DMS153 treated with DMSO at 0.1 percent for 48 hours (cell line): ENCODE measurements at regions not wholly inside any gene's neighbourhood (a gene's known extent, or its start where the extent isn't known, plus 50 kb on each side); places are given as distances from the start of the nearest gene placed in this dataset.

Source experiments
- DNase-seq: peaks from one replicate; lab custom pipeline; 2025; ENCODE audit not compliant: unreplicated experiment; lab: John Stamatoyannopoulos, UW

DNA sequence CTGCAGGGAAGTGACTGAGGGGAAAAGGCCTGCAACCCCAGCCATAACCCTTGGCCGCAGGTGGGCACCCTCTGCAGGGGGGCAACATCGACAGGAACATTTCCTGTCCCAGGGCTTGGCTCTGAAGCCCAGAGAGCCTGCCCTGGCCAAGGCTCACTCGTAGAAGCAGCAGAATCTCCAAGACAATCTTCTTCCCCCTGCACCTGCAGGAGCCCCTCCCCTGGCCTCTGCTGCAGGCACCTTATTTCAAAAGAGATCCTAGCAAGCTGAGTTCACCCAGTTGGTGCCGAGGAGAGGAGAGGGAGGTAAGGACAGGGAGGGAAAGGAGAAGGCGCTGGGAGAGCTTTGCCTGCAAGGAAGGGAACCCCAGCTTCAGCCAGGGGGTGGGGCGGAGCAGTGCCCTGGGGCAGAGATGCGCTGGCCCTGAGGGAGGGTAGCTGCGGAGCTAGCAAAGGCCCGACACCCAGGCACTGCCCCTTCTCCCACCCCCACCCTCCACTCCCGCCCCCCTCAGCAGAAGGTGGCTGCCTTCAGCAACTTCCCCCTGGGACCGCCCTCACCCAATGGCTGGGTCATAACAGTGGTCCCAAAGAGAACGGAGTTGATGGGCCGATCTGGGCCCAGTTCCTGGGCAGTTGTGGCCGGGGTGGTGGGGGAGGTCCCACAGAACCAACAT is 104.3 kb upstream of the TNRC6C start:
- DNase-seq: no peak

- DNase-seq: no peak
Measured at GRCh38 chr17:77854759-77855745, 103.5 kb upstream of the TNRC6C start.

GRCh38 chr17:77856551-77857305 is 101.8 kb upstream of the TNRC6C start:
- no peak for DNase-seq

DNA sequence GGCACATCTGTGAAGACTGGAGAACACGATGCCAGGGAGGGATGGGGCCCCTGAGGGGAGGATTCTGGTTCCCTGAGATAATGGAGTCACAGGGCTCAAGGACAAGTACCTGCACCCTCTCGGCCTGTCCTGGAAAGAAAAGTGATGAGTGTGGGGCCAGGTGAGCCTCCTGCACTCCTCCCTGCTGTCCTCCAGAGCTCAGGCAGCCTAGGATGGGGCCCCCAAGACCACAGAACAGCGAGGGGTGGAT is 101.3 kb upstream of the TNRC6C start:
- DNase-seq: no peak

DNA sequence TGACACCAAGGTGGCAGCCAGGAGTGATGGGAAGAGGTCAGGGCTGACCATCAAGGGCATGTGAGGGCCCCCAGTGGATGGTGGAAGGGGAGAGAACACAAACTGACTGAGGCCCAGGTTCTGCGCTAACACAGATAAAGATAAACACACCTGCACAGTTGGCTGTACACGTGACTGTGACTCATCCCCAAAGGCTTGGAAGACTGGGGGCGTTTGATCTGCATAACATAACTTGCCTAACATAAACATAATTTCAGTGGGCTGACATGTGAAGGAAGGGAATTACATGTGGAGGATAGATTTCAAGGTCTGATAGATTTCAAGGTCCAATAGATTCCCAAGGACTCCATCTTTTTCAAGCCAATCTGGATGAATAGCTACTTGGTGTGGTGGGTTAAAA is 100.9 kb upstream of the TNRC6C start:
- DNase-seq: no peak

- DNase-seq: no peak
Measured at GRCh38 chr17:77858291-77859034, 100.0 kb upstream of the TNRC6C start.

DNA sequence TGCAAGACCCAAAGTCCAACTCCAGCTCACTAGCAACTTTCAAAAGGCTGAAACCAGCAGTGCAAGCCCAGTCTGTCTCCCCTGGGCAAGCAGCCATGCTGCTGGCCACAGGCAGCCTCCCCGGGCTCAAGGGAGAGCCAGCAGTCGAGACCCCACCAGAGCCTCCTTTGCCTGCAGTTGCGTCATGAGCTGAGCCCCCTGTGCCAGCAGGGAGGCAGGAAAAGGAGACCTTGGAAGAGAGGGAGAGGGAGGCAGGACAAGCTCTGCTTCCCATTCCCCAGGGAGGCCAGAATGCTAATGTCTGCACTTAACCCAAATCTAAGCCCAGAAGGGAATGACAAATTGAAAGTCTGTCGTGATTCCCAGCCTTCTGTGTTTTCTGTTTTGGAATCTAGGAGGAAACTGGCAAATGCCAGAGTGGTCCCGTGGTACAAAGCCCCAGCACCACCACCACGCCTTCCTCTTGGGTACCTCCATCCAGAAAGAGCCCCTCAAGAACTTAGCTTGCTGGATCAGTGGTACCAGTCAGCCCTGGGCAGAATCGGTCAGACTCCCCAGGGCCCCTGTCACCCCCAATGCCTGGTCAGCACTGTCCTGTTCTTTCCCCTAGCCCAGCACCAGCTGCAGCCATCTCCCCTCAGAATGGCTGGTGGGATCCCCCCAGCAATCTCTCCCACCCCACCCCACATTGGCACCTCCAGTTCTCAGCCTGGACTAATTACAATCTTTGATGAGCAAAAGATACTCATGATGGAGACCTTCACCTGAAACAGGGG is 99.3 kb upstream of the TNRC6C start:
- DNase-seq: no peak

- DNase-seq: no peak
Measured at GRCh38 chr17:77861133-77861695, 97.3 kb upstream of the TNRC6C start.

DNA sequence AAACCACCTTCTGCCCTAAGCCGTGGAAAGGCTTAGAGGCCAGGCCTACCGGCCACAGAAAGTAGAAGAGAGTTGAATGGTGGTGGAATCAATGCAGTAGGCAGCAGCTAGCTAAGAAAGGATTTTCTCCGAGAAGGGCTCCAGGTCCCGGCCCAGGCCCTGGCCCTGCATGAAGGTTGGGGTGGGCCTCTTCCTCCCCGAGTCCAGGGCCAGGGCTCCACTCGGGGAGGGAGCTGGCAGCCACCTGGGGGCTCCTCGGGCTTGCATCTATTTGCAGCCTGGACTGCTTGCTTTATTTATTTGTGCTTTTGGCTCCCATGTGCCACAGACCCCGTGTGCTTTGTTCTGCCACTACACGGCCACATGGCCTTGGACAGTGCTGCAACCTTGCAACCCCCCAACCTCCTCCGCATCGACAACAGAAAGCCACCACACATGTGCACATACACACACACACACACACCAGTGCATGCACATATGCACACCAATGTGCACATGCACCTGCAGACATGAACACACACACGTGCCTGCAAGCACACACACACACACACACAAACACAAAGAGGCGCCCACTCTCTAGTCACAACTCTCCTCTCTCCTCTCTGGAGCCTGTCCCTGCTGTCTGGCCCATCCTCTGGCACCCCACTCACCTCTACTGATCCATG is 96.4 kb upstream of the TNRC6C start:
- no peak for DNase-seq

GRCh38 chr17:77862890-77863813 is 95.4 kb upstream of the TNRC6C start:
- no peak for DNase-seq

DNA sequence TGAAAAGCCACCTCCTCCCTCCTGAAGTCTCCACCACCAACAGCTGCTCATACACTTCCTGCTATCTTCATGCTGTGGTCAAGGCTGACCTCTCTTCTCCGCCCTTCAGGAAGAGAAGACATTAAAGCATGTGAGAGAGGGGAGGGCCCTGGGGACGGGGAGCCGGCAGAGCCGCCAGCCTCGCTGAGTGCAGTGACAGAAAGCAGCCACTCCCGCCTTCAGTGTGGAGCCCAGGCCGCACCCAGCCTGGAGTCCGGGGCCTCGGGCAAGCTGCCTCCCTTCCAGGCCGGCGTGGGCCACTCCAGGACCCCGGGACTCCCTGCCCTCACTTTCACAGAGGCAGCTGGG is 94.7 kb upstream of the TNRC6C start:
- peak; percentile 12 for DNase-seq

- DNase-seq: no peak
Measured at GRCh38 chr17:77864234-77865111, 94.0 kb upstream of the TNRC6C start.

DNA sequence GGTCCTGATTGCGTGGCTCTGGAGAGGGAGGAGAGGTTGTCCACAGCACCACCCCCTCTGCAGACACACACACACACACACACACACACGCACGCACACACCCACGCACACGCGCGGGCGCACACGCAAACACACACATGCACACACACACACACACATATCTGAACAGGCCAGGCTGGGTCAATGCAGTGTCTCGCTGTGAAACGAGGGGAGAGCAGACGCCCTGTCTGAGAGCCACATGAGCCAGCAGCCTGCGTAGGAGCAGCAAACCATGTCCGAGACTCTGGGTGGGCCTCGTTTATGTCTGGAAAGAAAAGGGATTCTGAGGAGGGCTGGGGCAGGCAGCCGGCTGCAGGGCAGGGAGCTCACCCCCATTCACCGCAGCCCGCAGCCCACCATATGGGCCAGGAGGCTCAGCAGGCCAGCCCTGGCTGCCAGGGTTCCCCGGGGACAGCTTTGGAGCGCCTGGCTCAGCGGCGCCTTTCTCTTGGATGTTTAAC is 93.3 kb upstream of the TNRC6C start:
- DNase-seq: no peak

DNA sequence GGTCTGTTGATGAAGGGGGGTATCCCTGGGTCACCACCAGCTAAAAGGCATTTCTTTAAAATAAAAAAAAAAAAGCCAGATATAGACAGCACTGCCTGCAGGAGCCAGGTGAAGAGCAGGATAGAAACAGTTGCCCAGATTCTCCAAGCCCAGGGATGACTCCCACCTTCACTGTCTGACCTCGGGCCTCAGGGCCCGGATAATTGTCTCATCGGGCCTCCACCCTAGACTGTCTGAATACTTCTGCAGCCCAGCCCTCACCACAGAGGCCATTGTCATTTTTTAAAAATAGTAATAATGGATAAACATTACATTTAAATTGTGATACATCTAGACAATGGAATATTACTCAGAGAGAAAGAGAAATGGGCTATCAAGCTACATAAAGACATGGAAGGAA is 92.8 kb upstream of the TNRC6C start:
- no peak for DNase-seq

DNA sequence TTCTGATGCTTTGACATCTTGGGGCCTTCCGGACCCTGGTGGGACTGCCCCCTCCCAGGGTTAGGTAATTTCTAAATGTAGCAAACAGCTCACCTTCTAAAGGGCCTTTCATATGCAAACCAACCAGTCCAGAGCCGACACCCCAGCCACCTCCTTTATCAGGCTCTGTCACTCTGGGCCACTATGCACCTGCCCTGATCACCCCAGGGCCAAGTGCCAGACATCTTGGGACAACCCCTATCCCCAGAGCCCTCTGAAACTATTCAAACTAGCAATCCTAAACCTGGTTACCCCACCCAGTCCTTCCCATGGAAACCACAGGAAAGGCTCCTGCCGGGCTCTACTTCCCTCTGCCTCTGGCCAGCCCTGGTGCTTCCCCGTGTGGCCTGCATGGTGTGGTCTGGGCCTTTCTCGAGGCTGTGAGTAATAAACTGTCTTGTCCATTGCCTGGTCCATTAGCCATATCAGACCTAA is 91.2 kb upstream of the TNRC6C start:
- no peak for DNase-seq

DNA sequence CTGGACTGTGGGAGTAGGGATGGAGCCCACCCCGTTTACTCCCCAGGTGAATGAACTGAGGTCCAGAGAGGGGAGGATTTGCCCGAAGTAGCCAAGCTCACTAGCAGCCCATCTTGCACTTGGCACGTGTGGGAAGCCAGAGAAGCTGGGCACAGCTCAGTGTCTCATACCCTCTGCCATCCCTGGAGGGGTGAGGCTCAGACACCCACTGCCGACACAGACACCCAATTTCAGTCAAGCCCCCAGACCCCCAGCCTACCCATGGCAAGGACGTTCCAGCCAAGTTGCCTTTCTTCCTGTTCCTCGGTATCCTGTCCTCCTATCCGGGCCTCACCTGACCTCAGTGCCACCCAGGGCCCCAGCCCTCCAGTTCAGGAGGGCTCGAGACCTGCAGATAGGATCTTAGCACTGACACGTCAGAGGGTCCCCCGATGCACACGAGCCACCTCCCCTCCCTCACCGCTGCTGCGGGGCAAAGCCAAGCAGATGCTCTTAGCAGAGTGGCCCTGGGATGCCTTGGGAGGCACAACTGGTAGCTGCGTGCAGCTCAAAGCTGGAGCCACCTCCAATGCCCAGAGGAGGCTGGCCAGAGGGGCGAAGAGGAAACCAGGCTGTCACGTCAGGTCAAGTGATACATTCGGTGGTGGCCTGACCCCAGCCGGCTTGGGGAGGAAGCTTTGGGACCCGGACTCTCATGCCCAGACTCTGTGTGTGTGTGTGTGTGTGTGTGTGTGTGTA is 90.4 kb upstream of the TNRC6C start:
- DNase-seq: no peak
